NCI-H1417 (cell line): ENCODE measurements at regions not wholly inside any gene's neighbourhood (a gene's known extent, or its start where the extent isn't known, plus 50 kb on each side); places are given as distances from the start of the nearest gene placed in this dataset.

Source experiments
- DNase-seq, 3 experiments: peaks; one replicate each; lab custom pipeline; 2025; lab: John Stamatoyannopoulos, UW

- DNase-seq, result no peak
These were observed 1899.9 kb downstream of the NCAM2 start for GRCh38 chr21:22898051-22898665.

GRCh38 chr21:22900490-22900889, 1902.3 kb downstream of the NCAM2 start:
- no peak for DNase-seq

GRCh38 chr21:22903851-22904250, 1905.6 kb downstream of the NCAM2 start:
- no peak for DNase-seq

- DNase-seq, result no peak
These were observed 1906.2 kb downstream of the NCAM2 start for GRCh38 chr21:22904385-22904784.

GRCh38 chr21:22925032-22925431, 1926.8 kb downstream of the NCAM2 start:
- peak in 1 of 3 experiments; percentile 26 for DNase-seq

GRCh38 chr21:22927469-22927868, 1929.3 kb downstream of the NCAM2 start:
- no peak for DNase-seq

- DNase-seq, result no peak
These were observed 1943.7 kb downstream of the NCAM2 start for GRCh38 chr21:22941779-22942490.

- no peak for DNase-seq
These were observed 1957.3 kb downstream of the NCAM2 start for GRCh38 chr21:22955559-22955958.

- no peak for DNase-seq
These were observed 1963.0 kb downstream of the NCAM2 start for GRCh38 chr21:22961258-22961657.

- no peak for DNase-seq
These were observed 1967.4 kb downstream of the NCAM2 start for GRCh38 chr21:22965455-22966135.

GRCh38 chr21:22981819-22982218, 1983.6 kb downstream of the NCAM2 start:
- no peak for DNase-seq

- no peak for DNase-seq
These were observed 1994.9 kb downstream of the NCAM2 start for GRCh38 chr21:22993144-22993543.

- DNase-seq, result no peak
These were observed 1995.8 kb downstream of the NCAM2 start for GRCh38 chr21:22993822-22994574.

- peak in 2 of 3 experiments; percentile 25 to 64 for DNase-seq
These were observed 2005.7 kb downstream of the NCAM2 start for GRCh38 chr21:23003951-23004350.

- DNase-seq, result no peak
These were observed 2010.5 kb downstream of the NCAM2 start for GRCh38 chr21:23008601-23009202.

GRCh38 chr21:23009360-23009759, 2011.2 kb downstream of the NCAM2 start:
- DNase-seq, result no peak

GRCh38 chr21:23014021-23014420, 2015.8 kb downstream of the NCAM2 start:
- DNase-seq, result no peak

GRCh38 chr21:23016617-23017016, 2018.4 kb downstream of the NCAM2 start:
- DNase-seq, result peak in 2 of 3 experiments; percentile 4 to 46

GRCh38 chr21:23017989-23018388, 2019.8 kb downstream of the NCAM2 start:
- DNase-seq, result no peak

- no peak for DNase-seq
These were observed 2022.8 kb downstream of the NCAM2 start for GRCh38 chr21:23020969-23021368.

- DNase-seq, result no peak
These were observed 2023.3 kb downstream of the NCAM2 start for GRCh38 chr21:23021481-23021880.

GRCh38 chr21:23026878-23027277, 2028.7 kb downstream of the NCAM2 start:
- peak in 2 of 3 experiments; percentile 23 to 78 for DNase-seq
